H1 (cell line): ENCODE measurements at regions not wholly inside any gene's neighbourhood (a gene's known extent, or its start where the extent isn't known, plus 50 kb on each side); places are given as distances from the start of the nearest gene placed in this dataset.

Experiments used
- CTCF ChIA-PET: fragments of 300-600 bp; sonication (Branson Sonifier 250); formaldehyde crosslinking; loops from one replicate; lab custom pipeline; 2021; ENCODE audit not compliant: partially characterized antibody; lab: Charles Lee
- POLR2A ChIA-PET: fragments of 300-600 bp; sonication (Branson Sonifier 250); formaldehyde crosslinking; loops from one replicate; lab custom pipeline; 2021; ENCODE audit warnings: inconsistent platforms; ENCODE audit not compliant: partially characterized antibody; lab: Charles Lee
- DNase-seq, 2 experiments: peaks; one replicate each; pipeline versions ENCODE4 v3.0.0 to v3.0.0-alpha.2; 2010 to 2022; ENCODE audit warnings: low spot score in 2 of 2, low read depth in 1 of 2, mixed read lengths in 1 of 2
- FAIRE-seq: peaks from 2 replicates; lab custom pipeline; 2011; peaks lifted over from hg19 to GRCh38; lab: Jason Lieb, UNC
- H2AFZ ChIP-seq: 2 replicates; pipeline ENCODE4 v1.8.1; 2012; ENCODE audit warnings: low read length, inconsistent platforms
- H2AK5ac ChIP-seq: 2 replicates; pipeline ENCODE4 v1.6.1; 2013; ENCODE audit warnings: low read depth, low read length
- H2BK120ac ChIP-seq: replicated peaks from 2 replicates; pipeline ENCODE3; 2013; ENCODE audit warnings: low read depth, low read length, inconsistent platforms
- H2BK12ac ChIP-seq: 2 replicates; pipeline ENCODE4 v1.6.1; 2013; ENCODE audit warnings: low read depth, low read length
- H2BK15ac ChIP-seq: 2 replicates; pipeline ENCODE4 v1.6.1; 2013; ENCODE audit warnings: low read length
- H2BK20ac ChIP-seq: 2 replicates; pipeline ENCODE4 v1.6.1; 2013; ENCODE audit warnings: low read length
- H2BK5ac ChIP-seq: 2 replicates; pipeline ENCODE4 v1.6.1; 2013; ENCODE audit warnings: low read depth, low read length
- H3K14ac ChIP-seq: 2 replicates; pipeline ENCODE4 v1.6.1; 2013; ENCODE audit warnings: inconsistent platforms; ENCODE audit not compliant: insufficient read length
- H3K18ac ChIP-seq: 2 replicates; pipeline ENCODE4 v1.6.1; 2013; ENCODE audit warnings: low read length; ENCODE audit errors: extremely low read depth
- H3K23ac ChIP-seq: 2 replicates; pipeline ENCODE4 v1.6.1; 2013; ENCODE audit warnings: inconsistent platforms; ENCODE audit not compliant: insufficient read length
- H3K23me2 ChIP-seq: 2 replicates; pipeline ENCODE4 v1.6.1; 2013; ENCODE audit warnings: low read depth, low read length
- H3K27ac ChIP-seq: 2 replicates; pipeline ENCODE4 v1.6.1; 2011; ENCODE audit warnings: low read depth, low read length, inconsistent platforms
- H3K27me3 ChIP-seq, 4 experiments: replicated peaks in 1 of 4; 1 replicate in 1 of 4; 2 replicates in 3 of 4; pipeline versions ENCODE4 v1.6.1 to v1.8.1; 2011 to 2013; ENCODE audit warnings: low read length in 3 of 4, mild to moderate bottlenecking in 3 of 4, inconsistent platforms in 2 of 4, mixed read lengths in 2 of 4, moderate library complexity in 1 of 4; ENCODE audit not compliant: control insufficient read depth in 3 of 4, insufficient read depth in 3 of 4; ENCODE audit errors: extremely low read depth in 1 of 4
- H3K36me3 ChIP-seq, 4 experiments: 2 replicates each; pipeline versions ENCODE4 v1.6.1 to v1.8.1; 2011 to 2013; ENCODE audit warnings: mild to moderate bottlenecking in 4 of 4, low read length in 3 of 4, moderate library complexity in 2 of 4, control low read depth in 1 of 4, inconsistent platforms in 1 of 4; ENCODE audit not compliant: insufficient read depth in 4 of 4, control insufficient read depth in 2 of 4
- H3K4ac ChIP-seq: replicated peaks from 2 replicates; pipeline ENCODE3; 2013; ENCODE audit warnings: low read length, low read depth, mixed read lengths, inconsistent platforms; ENCODE audit not compliant: insufficient read length
- H3K4me1 ChIP-seq, 4 experiments: replicated peaks in 1 of 4; 1 replicate in 1 of 4; 2 replicates in 3 of 4; pipeline versions ENCODE4 v1.6.1 to v1.8.1; 2011 to 2013; ENCODE audit warnings: low read length in 3 of 4, inconsistent platforms in 2 of 4, mixed read lengths in 1 of 4; ENCODE audit not compliant: insufficient read depth in 4 of 4, control insufficient read depth in 3 of 4
- H3K4me2 ChIP-seq, 2 experiments: 2 replicates each; pipeline versions ENCODE4 v1.6.1 to v1.8.1; 2011 to 2013; ENCODE audit warnings: low read depth in 2 of 2, low read length in 2 of 2, control low read depth in 1 of 2, inconsistent platforms in 1 of 2, mild to moderate bottlenecking in 1 of 2; ENCODE audit not compliant: insufficient read depth in 1 of 2
- H3K4me3 ChIP-seq, 4 experiments: fragments of 200-600, 300-600 bp in 1 of 4; sonication (generic), shearing (Covaris generic), sonication (Bioruptor Twin) in 1 of 4; 2 replicates each; pipeline versions ENCODE4 v1.5.1 to v1.8.1; 2011 to 2016; ENCODE audit warnings: low read length in 4 of 4, low read depth in 3 of 4, control low read depth in 2 of 4, inconsistent platforms in 2 of 4, mild to moderate bottlenecking in 2 of 4, mixed read lengths in 1 of 4, moderate library complexity in 1 of 4; ENCODE audit not compliant: insufficient read depth in 2 of 4; ENCODE audit errors: extremely low read depth in 1 of 4
- H3K56ac ChIP-seq: replicated peaks from 2 replicates; pipeline ENCODE3; 2013; ENCODE audit warnings: low read depth, mild to moderate bottlenecking, mixed read lengths, low read length, inconsistent platforms; ENCODE audit not compliant: insufficient read length
- H3K79me1 ChIP-seq: 2 replicates; pipeline ENCODE4 v1.6.1; 2013; ENCODE audit warnings: low read depth, low read length, control low read depth
- H3K79me2 ChIP-seq, 2 experiments: 2 replicates each; pipeline versions ENCODE4 v1.6.1 to v1.8.1; 2012 to 2013; ENCODE audit warnings: low read length in 2 of 2, mild to moderate bottlenecking in 2 of 2, inconsistent platforms in 1 of 2; ENCODE audit not compliant: insufficient read depth in 2 of 2, control insufficient read depth in 1 of 2
- H3K9ac ChIP-seq, 4 experiments: replicated peaks in 1 of 4; 1 replicate in 1 of 4; 2 replicates in 3 of 4; pipeline versions ENCODE4 v1.6.1 to v1.8.1; 2011 to 2013; ENCODE audit warnings: low read depth in 3 of 4, low read length in 3 of 4, control low read depth in 2 of 4, mild to moderate bottlenecking in 2 of 4, moderate library complexity in 2 of 4, inconsistent platforms in 1 of 4; ENCODE audit errors: extremely low read depth in 1 of 4
- H3K9me3 ChIP-seq, 2 experiments: 2 replicates each; pipeline versions ENCODE4 v1.6.1 to v1.8.1; 2012 to 2013; ENCODE audit warnings: mild to moderate bottlenecking in 2 of 2, moderate library complexity in 2 of 2, control low read depth in 1 of 2, inconsistent platforms in 1 of 2, low read depth in 1 of 2, low read length in 1 of 2, mixed read lengths in 1 of 2; ENCODE audit not compliant: insufficient read depth in 2 of 2
- H4K20me1 ChIP-seq, 2 experiments: replicated peaks in 1 of 2; 2 replicates each; pipeline versions ENCODE3 to v1.8.1; 2011 to 2013; ENCODE audit warnings: inconsistent platforms in 2 of 2, low read length in 2 of 2, mild to moderate bottlenecking in 1 of 2; ENCODE audit not compliant: insufficient read depth in 2 of 2, control insufficient read depth in 1 of 2
- H4K5ac ChIP-seq: 2 replicates; pipeline ENCODE4 v1.6.1; 2013; ENCODE audit warnings: low read length, low read depth, mixed read lengths, inconsistent platforms; ENCODE audit not compliant: insufficient read length
- H4K8ac ChIP-seq: 2 replicates; pipeline ENCODE4 v1.8.0; 2013; ENCODE audit warnings: mild to moderate bottlenecking, moderate library complexity, low read length, inconsistent platforms; ENCODE audit not compliant: insufficient read depth; ENCODE audit errors: extremely low read depth
- H4K91ac ChIP-seq: replicated peaks from 2 replicates; pipeline ENCODE3; 2013; ENCODE audit warnings: low read length, mixed read lengths, inconsistent platforms; ENCODE audit not compliant: insufficient read length
- BRCA1 ChIP-seq: IDR thresholded peaks from 2 replicates; pipeline ENCODE4 v1.6.1; 2012; ENCODE audit warnings: low read depth, low read length, improper control_type of control experiment
- CEBPB ChIP-seq: IDR thresholded peaks from 2 replicates; pipeline ENCODE4 v1.6.1; 2012; ENCODE audit warnings: low read depth, low read length
- EGR1 ChIP-seq: IDR thresholded peaks from 2 replicates; pipeline ENCODE4 v1.6.1; 2011; ENCODE audit warnings: low read depth, low read length, borderline replicate concordance
- SP1 ChIP-seq: IDR thresholded peaks from 2 replicates; pipeline ENCODE4 v1.6.1; 2011; ENCODE audit warnings: low read depth, low read length
- WGBS, 2 experiments: shearing (Covaris generic) in 1 of 2; methylation state at CpG; one replicate each; pipeline versions ENCODE4 v1.1.6 to v1.1.7; 2013 to 2015; ENCODE audit warnings: low lambda C conversion rate in 2 of 2, mixed read lengths in 2 of 2, inconsistent platforms in 1 of 2, low coverage in 1 of 2, missing lambda C conversion rate in 1 of 2; ENCODE audit not compliant: insufficient replicate concordance in 2 of 2, insufficient coverage in 1 of 2, insufficient read length in 1 of 2; ENCODE audit errors: extremely low coverage in 1 of 2, missing lambda C conversion rate in 1 of 2; 5-methylcytosine and 5-hydroxymethylcytosine counted together

DNA sequence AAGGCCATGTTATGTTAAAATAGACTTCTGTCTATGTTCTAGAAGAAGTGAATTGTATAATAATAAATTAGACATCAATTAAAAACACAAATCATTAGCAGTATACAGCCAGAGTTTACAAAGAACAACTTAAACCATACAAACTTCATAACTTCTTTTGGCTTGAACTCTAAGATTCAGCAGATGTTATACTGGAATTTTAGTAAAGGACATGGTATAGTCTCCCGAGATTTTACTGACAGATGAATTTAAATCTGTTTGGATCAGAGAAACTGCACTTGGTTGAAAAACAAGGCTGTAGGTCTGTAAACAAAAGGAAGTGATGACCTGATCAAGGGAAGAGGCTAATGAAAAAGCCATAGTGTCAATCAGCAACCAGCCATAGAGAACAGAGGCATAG is 132.6 kb upstream of the TBX18 start:
- H3K27ac ChIP-seq, result no peak overlapping the region
- no peak overlapping the region for H2BK15ac ChIP-seq
- no peak overlapping the region for H2BK120ac ChIP-seq
- no peak overlapping the region for H3K9ac ChIP-seq
- no peak overlapping the region for H3K18ac ChIP-seq
- H3K23ac ChIP-seq, result no peak overlapping the region
- no peaks in the 10 kb centered on the region for H3K9me3 ChIP-seq
- H2AFZ ChIP-seq, result no peak overlapping the region
- no peak overlapping the region for H2BK5ac ChIP-seq
- H2BK20ac ChIP-seq, result no peak overlapping the region
- no peak overlapping the region for H3K4me2 ChIP-seq
- FAIRE-seq (no peak), DNase-seq (no peak)
- ChIA-PET CTCF (no interaction called here), POLR2A (no interaction called here)
- H3K79me2 ChIP-seq, result no peaks in the 10 kb centered on the region
- H2BK12ac ChIP-seq, result no peak overlapping the region
- no peak overlapping the region for H4K8ac ChIP-seq
- no peaks in the 10 kb centered on the region for H3K4me1 ChIP-seq
- no peak overlapping the region for H3K4ac ChIP-seq
- H4K5ac ChIP-seq, result no peak overlapping the region
- H4K91ac ChIP-seq, result no peak overlapping the region
- no peaks in the 10 kb centered on the region for H3K36me3 ChIP-seq
- H4K20me1 ChIP-seq, result no peaks in the 10 kb centered on the region
- TF ChIP-seq CEBPB (no peak), SP1 (no peak), BRCA1 (no peak), EGR1 (no peak)
- no peak overlapping the region for H3K4me3 ChIP-seq
- no peak overlapping the region for H3K56ac ChIP-seq
- H2AK5ac ChIP-seq, result no peak overlapping the region
- no peaks in the 10 kb centered on the region for H3K27me3 ChIP-seq
- 89% methylated on average over 1 of the region's 1 CpG; no CpG with 5 or more reads in 1 of the 2 experiments for WGBS, 2 experiments
- H3K14ac ChIP-seq, result no peak overlapping the region
- H3K23me2 ChIP-seq, result no peaks in the 10 kb centered on the region
- H3K79me1 ChIP-seq, result no peaks in the 10 kb centered on the region
